ENCODE measurements at regions not wholly inside any gene's neighbourhood (a gene's known extent, or its start where the extent isn't known, plus 50 kb on each side); places are given as distances from the start of the nearest gene placed in this dataset.
"Not testable (repeated sequence)": the region's sequence is repeated elsewhere in the genome, so short reads cannot be mapped to it uniquely, and the experiment has no call there.

DNA sequence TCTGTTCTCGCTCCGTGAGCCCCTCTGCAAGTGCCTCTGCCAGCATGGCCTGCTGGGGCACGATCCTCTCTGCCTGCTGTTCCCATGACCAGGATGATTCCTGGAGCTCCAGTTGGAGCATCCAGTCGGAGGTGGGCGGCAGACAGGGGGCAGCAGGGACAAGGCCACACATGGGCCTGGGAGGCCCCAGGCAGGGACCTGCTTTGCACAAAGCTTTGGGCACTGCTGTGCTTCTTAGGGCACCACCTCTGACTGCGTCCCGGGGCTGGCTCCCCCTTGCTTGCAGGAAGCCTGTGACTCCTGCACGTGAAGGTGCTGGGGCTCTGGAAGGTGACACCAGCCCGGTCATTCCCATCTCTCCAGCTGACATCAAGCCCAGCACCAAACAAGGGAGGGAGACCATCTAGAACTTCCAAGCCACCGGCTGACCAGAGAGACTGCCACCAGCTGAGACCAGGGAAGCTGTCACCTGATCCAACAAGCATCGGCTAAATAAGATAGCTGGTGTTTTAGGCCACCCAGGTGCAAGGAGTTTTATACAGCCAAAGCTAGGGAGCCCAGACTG is 174.8 kb upstream of the FOXD4L5 start:
- peaks cover 19% of the 10 kb centered on the region for H3K9me3 Mint-ChIP-seq

DNA sequence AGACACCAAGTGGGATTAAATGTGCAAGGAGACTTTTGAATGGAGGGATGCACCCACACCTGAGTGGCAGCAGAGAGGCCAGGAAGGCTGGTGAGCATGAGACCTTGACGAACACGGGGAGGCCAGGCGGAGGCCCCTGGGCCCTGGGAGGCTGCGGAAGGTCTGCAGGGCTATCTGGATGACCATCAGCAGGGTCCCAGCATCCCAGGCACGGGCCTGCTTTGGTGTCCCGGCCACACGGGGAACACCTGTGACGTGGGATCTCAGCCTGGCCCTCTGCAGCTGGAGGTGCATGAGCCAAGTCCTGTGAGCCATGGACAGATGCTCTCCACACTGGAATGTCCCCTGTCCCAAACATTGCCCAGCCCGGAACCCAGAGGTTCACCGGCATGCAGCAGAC is 174.0 kb upstream of the FOXD4L5 start:
- no peak for DNase-seq (ENCODE audit: extremely low spot score, unreplicated experiment)
- no peaks in the 10 kb centered on the region for H3K36me3 Mint-ChIP-seq
- H3K27me3 Mint-ChIP-seq = no peaks in the 10 kb centered on the region
- no peak overlapping the region for H3K27ac Mint-ChIP-seq
- H3K4me3 Mint-ChIP-seq = no peak overlapping the region
- TF ChIP-seq, protein P1, sequence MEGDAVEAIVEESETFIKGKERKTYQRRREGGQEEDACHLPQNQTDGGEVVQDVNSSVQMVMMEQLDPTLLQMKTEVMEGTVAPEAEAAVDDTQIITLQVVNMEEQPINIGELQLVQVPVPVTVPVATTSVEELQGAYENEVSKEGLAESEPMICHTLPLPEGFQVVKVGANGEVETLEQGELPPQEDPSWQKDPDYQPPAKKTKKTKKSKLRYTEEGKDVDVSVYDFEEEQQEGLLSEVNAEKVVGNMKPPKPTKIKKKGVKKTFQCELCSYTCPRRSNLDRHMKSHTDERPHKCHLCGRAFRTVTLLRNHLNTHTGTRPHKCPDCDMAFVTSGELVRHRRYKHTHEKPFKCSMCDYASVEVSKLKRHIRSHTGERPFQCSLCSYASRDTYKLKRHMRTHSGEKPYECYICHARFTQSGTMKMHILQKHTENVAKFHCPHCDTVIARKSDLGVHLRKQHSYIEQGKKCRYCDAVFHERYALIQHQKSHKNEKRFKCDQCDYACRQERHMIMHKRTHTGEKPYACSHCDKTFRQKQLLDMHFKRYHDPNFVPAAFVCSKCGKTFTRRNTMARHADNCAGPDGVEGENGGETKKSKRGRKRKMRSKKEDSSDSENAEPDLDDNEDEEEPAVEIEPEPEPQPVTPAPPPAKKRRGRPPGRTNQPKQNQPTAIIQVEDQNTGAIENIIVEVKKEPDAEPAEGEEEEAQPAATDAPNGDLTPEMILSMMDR (conservative IDR thresholded peaks at IDR 0.05) = no peak
- peaks cover 11% of the 10 kb centered on the region for H3K9me3 Mint-ChIP-seq
- no peaks in the 10 kb centered on the region for H3K4me1 Mint-ChIP-seq (ENCODE audit: unreplicated experiment)

More for the DNA sequence above, 174.8 kb upstream of the FOXD4L5 start:
- H3K4me3 Mint-ChIP-seq = no peak overlapping the region
- no peak for DNase-seq (ENCODE audit: extremely low spot score, unreplicated experiment)
- TF ChIP-seq, protein P1 (conservative IDR thresholded peaks at IDR 0.05) = no peak
- no peak overlapping the region for H3K27ac Mint-ChIP-seq
- H3K36me3 Mint-ChIP-seq = peaks cover 3% of the 10 kb centered on the region
- H3K4me1 Mint-ChIP-seq (ENCODE audit: unreplicated experiment) = no peaks in the 10 kb centered on the region
- no peaks in the 10 kb centered on the region for H3K27me3 Mint-ChIP-seq

DNA sequence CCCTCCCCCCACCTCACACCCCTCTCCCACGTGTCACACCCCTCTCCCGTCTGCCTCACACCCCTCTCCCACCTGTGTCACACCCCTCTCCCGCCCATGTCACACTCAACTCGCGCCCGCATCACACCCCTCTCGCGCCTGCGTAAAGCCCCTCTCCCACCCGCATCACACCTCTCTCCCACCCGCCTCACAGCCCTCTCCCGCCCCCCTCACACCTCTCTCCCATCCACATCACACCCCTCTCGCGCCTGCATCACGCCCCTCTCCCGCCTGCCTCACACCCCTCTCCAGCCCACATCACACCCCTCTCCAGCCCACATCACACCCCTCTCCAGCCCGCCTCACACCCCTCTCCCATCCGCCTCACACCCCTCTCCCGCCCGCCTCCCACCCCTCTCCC is 173.5 kb upstream of the FOXD4L5 start:
- Mint-ChIP-seq H3K27me3 (no peaks in the 10 kb centered on the region), H3K4me3 (no peak overlapping the region), H3K36me3 (no peaks in the 10 kb centered on the region), H3K9me3 (peaks cover 5% of the 10 kb centered on the region), H3K27ac (no peak overlapping the region), H3K4me1 (ENCODE audit: unreplicated experiment) (no peaks in the 10 kb centered on the region)
- DNase-seq (ENCODE audit: extremely low spot score, unreplicated experiment) = no peak
- TF ChIP-seq, protein P1 (conservative IDR thresholded peaks at IDR 0.05) = no peak

DNA sequence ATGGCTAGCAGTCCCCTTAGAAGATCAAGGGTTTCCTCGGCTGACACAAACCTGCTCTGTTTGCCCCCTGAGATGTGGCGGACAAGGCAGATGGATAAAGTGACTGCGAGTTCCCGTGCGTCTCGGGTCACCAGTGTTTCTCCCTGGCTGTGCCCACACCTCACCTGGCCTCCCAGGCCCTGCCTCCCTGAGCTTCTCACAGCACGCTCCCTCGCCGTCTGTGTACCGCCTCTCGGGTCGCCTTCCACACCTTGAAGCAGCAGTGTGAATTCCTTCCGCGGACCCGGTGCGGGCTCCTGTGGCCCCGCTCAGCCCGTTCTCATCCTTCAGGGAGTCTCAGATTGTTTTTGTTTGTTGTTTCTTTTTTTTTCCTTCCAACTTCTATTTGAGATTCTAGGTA is 172.0 kb upstream of the FOXD4L5 start:
- H3K4me3 Mint-ChIP-seq; H3K27me3 Mint-ChIP-seq; H3K36me3 Mint-ChIP-seq; H3K9me3 Mint-ChIP-seq; DNase-seq (ENCODE audit: extremely low spot score, unreplicated experiment); H3K27ac Mint-ChIP-seq; H3K4me1 Mint-ChIP-seq (ENCODE audit: unreplicated experiment): not testable (repeated sequence)

DNA sequence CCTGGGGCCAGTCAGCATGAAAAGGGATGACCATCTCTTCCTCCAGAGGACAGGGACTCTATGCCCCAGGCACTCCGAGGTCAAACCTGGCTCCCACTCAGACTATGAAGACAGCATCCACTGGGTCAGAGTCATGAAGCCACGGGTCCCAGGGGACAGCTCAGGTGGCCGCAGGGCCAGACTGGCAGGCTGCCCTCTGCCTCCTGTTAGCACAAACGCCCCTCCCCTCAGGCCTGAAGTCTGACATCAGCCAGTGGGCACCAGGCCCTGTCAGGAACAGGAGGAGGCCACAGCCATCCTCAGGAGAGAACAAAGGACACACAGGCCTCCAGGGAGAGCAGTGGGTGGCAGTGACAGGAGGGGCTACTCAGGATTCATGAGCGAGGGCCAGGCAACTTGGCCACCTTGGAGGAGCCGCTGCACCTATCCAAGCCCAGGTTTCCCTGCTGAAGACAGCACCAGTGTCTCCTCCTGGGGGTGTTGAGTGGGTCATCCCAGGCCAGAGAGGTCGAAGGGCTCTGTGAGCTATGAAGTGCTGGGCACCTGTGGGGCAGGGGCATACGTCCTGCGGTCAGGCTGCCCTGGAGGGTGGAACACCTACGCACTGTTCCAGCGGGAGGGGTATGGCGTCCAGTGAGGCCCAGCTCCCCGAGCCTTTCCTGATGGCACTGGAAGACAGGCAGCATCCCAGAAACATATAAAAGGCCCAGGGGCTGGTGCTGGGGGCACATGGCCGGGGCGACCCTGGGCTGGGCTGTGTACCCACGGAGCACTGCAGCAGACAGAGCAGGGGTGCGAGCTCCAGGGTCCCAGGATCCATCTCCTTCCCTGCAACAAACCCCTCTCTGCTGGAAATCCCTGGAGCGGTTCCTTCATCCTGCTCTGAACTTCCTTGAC is 171.0 kb upstream of the FOXD4L5 start:
- not testable (repeated sequence) for H3K4me1 Mint-ChIP-seq (ENCODE audit: unreplicated experiment); H3K4me3 Mint-ChIP-seq; H3K36me3 Mint-ChIP-seq; DNase-seq (ENCODE audit: extremely low spot score, unreplicated experiment); H3K27me3 Mint-ChIP-seq; H3K27ac Mint-ChIP-seq; H3K9me3 Mint-ChIP-seq

DNA sequence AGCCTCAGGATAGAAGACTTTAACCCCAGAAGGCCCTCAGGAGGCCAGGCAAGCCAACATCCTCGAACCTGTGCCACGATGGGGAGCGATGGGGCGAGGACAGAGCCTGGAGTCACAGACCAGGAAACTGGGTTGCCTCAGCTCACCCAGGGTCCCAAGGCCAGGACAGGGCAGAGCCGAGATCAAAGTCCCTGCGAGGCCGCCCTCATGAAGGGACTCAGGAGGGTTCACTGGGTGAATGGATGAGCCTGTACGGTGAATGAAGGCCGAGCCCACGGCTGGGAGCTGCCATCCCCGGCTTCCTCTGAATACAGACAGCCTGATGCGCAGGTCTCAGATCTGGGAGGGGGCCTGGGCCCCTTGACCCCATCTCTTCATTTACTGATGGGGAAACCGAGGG is 170.1 kb upstream of the FOXD4L5 start:
- not testable (repeated sequence) for H3K4me3 Mint-ChIP-seq; H3K27me3 Mint-ChIP-seq; H3K36me3 Mint-ChIP-seq; H3K4me1 Mint-ChIP-seq (ENCODE audit: unreplicated experiment); H3K27ac Mint-ChIP-seq; DNase-seq (ENCODE audit: extremely low spot score, unreplicated experiment); H3K9me3 Mint-ChIP-seq

DNA sequence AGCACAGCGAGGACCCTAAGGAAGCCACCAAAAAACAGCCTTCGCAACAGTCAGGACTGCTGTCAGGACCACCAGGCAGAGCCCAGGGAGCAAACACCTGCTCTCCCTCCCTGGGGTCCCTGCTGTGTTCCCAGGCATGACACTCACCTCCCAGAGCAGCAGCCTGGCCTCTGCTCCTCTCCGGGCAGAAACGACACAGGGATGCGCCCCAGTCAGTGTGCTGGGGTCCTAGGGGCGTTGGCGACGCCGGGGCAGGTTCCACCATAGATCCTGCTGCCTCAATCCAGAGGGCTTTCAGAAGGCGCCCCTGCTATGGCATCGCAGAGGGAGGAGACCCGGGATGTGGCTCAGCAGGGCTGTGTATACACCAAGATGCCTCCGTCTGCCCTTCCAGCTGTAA is 169.7 kb upstream of the FOXD4L5 start:
- not testable (repeated sequence) for H3K27ac Mint-ChIP-seq; H3K27me3 Mint-ChIP-seq; H3K9me3 Mint-ChIP-seq; H3K4me1 Mint-ChIP-seq (ENCODE audit: unreplicated experiment); H3K36me3 Mint-ChIP-seq; H3K4me3 Mint-ChIP-seq; DNase-seq (ENCODE audit: extremely low spot score, unreplicated experiment)

DNA sequence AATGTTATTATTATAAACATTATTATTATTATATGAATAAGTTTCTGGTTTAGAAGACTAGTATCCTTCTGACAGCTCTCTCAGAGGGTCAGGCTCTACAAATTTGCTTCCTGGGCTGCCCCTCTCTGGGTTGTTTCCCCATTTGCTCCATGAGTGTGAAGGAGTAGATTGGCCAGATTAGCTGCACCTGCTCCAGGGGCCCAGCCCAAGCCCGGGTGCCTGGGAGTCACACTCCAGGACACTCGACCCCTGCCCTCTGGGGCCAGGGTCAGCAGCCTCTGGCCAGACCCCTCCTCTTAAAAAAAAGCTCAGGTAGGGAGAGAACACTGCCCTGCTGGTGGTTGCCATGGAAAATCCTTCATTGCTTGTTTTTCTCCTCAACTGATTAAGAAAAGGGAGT is 169.0 kb upstream of the FOXD4L5 start:
- not testable (repeated sequence) for H3K4me3 Mint-ChIP-seq; H3K27me3 Mint-ChIP-seq; H3K36me3 Mint-ChIP-seq; H3K9me3 Mint-ChIP-seq; H3K27ac Mint-ChIP-seq; DNase-seq (ENCODE audit: extremely low spot score, unreplicated experiment); H3K4me1 Mint-ChIP-seq (ENCODE audit: unreplicated experiment)

DNA sequence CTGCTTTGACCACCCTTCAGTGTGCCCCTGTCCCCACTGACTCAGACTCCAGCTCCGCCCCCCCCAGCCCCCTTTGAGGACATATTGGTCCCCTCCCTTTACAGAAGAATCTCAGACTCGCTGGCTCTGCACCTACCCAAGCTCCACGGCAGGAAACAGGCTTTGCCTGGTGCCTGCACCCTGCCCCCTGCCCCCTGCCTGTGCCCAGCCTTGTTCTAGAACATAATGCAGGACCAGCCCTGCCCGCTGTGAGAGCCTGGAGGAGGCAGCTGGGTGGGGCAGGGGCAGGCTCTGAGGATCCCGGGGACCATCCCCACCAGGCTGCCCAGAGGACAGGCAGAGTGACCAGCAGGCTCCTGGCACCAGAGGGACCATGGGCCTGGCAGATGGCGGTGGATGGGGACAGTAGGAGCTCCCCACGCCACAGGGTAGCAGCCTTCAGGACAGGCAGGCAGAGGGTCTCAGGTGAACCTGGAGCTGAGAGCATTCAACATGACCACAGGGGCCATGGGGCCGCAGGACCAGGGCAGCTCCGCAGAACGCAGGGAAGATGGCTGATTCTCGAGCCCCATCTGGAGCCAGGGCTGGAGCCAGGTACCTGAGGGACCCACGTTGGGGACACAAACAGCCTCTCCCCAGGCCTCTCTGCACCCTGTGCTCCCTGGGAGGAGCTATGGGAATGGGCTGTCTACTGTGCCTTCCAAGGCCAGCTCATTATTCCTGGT is 165.0 kb upstream of the FOXD4L5 start:
- DNase-seq (ENCODE audit: extremely low spot score, unreplicated experiment); H3K4me1 Mint-ChIP-seq (ENCODE audit: unreplicated experiment); H3K27me3 Mint-ChIP-seq; H3K36me3 Mint-ChIP-seq; H3K27ac Mint-ChIP-seq; H3K4me3 Mint-ChIP-seq; H3K9me3 Mint-ChIP-seq: not testable (repeated sequence)
